SJCRH30 (cell line): ENCODE measurements at regions not wholly inside any gene's neighbourhood (a gene's known extent, or its start where the extent isn't known, plus 50 kb on each side); places are given as distances from the start of the nearest gene placed in this dataset.

Experiments used
- DNase-seq, 2 experiments: peaks; one replicate each; pipeline ENCODE4 v3.0.0-alpha.2; 2015 to 2020
- H3K27ac ChIP-seq: fragments of 250-450 bp; sonication (Bioruptor Pico); 2 replicates; pipeline ENCODE4 v1.5.1; 2020; ENCODE audit warnings: mild to moderate bottlenecking, moderate library complexity
- H3K27me3 ChIP-seq: fragments of 250-450 bp; sonication (Bioruptor Pico); 2 replicates; pipeline ENCODE4 v1.5.1; 2020; ENCODE audit warnings: mild to moderate bottlenecking, moderate library complexity
- H3K36me3 ChIP-seq: fragments of 250-450 bp; sonication (Bioruptor Pico); 2 replicates; pipeline ENCODE4 v1.5.1; 2020; ENCODE audit warnings: mild to moderate bottlenecking, moderate library complexity
- H3K4me1 ChIP-seq: fragments of 250-450 bp; sonication (Bioruptor Pico); 2 replicates; pipeline ENCODE4 v1.5.1; 2020; ENCODE audit warnings: mild to moderate bottlenecking, moderate library complexity
- H3K4me3 ChIP-seq: fragments of 250-450 bp; sonication (Bioruptor Pico); 2 replicates; pipeline ENCODE4 v1.5.1; 2020; ENCODE audit warnings: mild to moderate bottlenecking, moderate library complexity
- H3K9me3 ChIP-seq: fragments of 250-450 bp; sonication (Bioruptor Pico); replicated peaks from 2 replicates; pipeline ENCODE4 v1.5.1; 2020; ENCODE audit warnings: mild to moderate bottlenecking, moderate library complexity

- Histone ChIP-seq H3K27ac (no peak overlapping the region), H3K4me3 (no peak overlapping the region)
These were observed 587.5 kb upstream of the ARID1B start for GRCh38 chr6:156189714-156190113.

DNA sequence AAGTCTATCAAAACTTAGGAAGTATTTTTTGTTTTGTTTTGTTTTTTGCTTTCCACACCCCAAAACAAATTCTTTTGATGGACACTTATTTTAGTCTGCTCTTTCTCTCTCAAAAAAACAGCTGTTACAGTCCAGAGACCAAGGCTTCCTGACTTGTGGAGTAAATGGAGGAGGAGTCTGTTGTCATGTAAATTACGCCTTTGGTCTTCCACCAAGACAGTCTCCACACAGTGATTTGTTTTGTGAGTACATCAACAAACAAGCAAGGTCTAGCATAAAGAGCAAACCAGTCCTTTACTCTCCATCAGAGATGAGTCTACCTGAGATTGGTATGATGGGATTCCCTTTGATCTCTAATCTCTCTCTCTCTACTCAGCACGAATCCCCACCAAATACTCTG is 588.0 kb upstream of the ARID1B start:
- DNase-seq = no peak
- Histone ChIP-seq H3K27me3 (no peaks in the 10 kb centered on the region), H3K36me3 (no peaks in the 10 kb centered on the region), H3K4me1 (no peaks in the 10 kb centered on the region), H3K27ac (no peak overlapping the region), H3K9me3 (no peaks in the 10 kb centered on the region), H3K4me3 (no peak overlapping the region)

More at GRCh38 chr6:156189714-156190113, 587.5 kb upstream of the ARID1B start:
- Histone ChIP-seq H3K4me1 (no peaks in the 10 kb centered on the region), H3K27me3 (no peaks in the 10 kb centered on the region), H3K9me3 (no peaks in the 10 kb centered on the region), H3K36me3 (no peaks in the 10 kb centered on the region)
- DNase-seq = no peak

DNA sequence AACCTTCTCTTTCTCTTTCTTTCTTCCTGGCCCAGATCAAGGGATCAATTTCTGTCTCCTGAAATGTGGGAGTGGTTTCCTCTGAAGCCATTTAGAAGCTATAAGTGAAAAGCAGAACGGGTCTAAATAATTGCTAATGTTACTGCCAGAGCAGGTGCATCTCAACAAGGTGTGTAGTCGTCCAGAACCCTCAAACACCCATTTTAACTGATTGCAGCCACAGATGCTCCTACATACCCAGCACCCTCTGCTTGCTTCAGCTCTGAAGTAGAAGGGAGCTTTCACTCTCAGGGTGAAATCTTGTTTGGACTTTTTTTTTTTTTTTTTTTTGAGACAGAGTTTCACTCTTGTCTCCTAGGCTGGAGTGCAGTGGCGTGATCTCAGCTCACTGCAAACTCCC is 592.1 kb upstream of the ARID1B start:
- no peaks in the 10 kb centered on the region for H3K27me3 ChIP-seq
- H3K4me1 ChIP-seq = no peaks in the 10 kb centered on the region
- H3K4me3 ChIP-seq = no peak overlapping the region
- H3K27ac ChIP-seq = no peak overlapping the region
- no peak for DNase-seq
- no peaks in the 10 kb centered on the region for H3K36me3 ChIP-seq
- no peaks in the 10 kb centered on the region for H3K9me3 ChIP-seq

GRCh38 chr6:156183678-156184077 is 593.5 kb upstream of the ARID1B start:
- H3K27ac ChIP-seq = no peak overlapping the region
- no peaks in the 10 kb centered on the region for H3K9me3 ChIP-seq
- no peaks in the 10 kb centered on the region for H3K27me3 ChIP-seq
- no peaks in the 10 kb centered on the region for H3K36me3 ChIP-seq
- no peak for DNase-seq
- H3K4me1 ChIP-seq = no peaks in the 10 kb centered on the region
- H3K4me3 ChIP-seq = no peak overlapping the region

DNA sequence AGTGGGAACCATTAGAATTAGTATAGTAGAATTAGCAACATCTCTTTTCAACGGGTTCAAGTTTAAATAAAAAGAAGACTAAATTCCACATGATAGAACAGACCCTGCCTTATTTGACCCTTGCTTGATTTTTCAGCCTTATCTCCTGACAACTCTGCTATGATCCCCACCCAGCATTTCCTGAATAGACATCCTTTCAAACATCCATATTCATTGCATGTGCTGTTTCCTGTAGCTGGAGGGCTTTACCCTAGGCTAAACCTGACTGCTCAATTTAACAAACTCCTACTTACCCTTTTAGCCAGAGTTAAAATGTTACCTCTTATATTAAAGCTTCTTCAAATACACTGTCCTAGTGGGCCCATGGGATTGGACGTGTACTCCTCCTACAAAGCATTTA is 594.8 kb upstream of the ARID1B start:
- DNase-seq = no peak

DNA sequence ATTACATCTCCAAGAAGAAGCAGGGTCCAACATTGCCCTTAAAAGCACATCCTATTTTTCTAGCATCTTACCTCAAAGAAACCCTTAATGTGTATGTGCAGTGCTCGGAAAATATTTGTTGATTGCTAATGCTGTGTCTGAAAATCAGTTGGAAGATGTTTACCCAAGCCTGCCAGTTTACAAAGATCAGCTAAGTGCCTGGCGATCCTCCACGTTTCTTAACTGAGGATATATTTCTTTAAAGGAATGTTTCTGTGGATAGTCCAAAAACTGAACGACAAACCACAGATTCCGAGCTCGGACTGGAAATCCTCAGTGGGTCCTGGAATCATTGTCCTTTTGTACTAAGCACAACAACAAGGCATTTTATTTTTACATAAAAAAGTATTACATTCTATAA is 595.7 kb upstream of the ARID1B start:
- no peak for DNase-seq
- Histone ChIP-seq H3K4me3 (no peak overlapping the region), H3K9me3 (no peaks in the 10 kb centered on the region), H3K36me3 (no peaks in the 10 kb centered on the region), H3K4me1 (no peaks in the 10 kb centered on the region), H3K27me3 (no peaks in the 10 kb centered on the region), H3K27ac (no peak overlapping the region)

More for the DNA sequence above, 594.8 kb upstream of the ARID1B start:
- H3K36me3 ChIP-seq = no peaks in the 10 kb centered on the region
- no peaks in the 10 kb centered on the region for H3K9me3 ChIP-seq
- no peaks in the 10 kb centered on the region for H3K4me1 ChIP-seq
- no peak overlapping the region for H3K27ac ChIP-seq
- H3K27me3 ChIP-seq = no peaks in the 10 kb centered on the region
- H3K4me3 ChIP-seq = no peak overlapping the region

DNA sequence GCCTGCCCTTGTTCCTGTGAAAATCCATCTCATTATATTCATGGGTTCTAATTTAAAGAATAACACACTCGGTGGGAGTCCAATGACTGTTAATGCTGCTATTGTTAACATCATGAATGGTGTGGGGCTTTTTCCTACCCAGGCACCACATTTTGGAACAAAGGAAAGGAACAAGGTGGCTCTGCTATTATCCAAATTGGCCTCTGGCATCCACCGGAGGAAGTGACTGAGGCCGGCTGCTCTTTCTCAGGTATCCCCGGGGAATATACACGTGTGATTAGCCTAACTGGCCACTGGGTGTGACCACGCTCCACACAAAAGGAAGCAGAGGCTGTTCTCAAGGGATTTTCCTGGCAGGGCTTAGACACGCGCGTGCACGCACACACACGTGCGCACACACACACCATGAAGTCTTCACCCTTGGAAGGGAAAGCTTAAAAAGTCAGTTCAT is 601.2 kb upstream of the ARID1B start:
- DNase-seq = peak in 1 of 2 experiments; percentile 7
- Histone ChIP-seq H3K9me3 (no peaks in the 10 kb centered on the region), H3K27me3 (no peaks in the 10 kb centered on the region), H3K4me1 (no peaks in the 10 kb centered on the region), H3K4me3 (no peak overlapping the region), H3K27ac (no peak overlapping the region), H3K36me3 (no peaks in the 10 kb centered on the region)

DNA sequence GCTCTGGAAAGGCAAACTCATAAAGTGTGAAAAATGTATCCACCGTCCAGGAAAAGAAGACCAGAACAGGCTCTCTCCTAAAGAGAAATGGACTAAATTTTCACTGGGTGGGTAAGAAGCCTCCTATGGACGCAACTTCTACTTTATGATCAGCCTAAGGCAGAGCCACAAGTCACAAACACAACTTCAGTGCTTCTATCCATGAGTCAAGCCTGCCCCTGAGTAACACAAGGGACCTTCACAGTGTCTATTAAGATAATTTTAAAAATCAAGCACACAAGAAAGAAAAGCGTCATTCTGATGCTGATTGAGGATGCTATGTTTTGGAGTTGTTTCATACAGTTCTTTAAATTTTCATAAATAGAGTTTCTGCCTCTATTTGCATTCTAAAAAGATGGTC is 601.7 kb upstream of the ARID1B start:
- Histone ChIP-seq H3K27me3 (no peaks in the 10 kb centered on the region), H3K4me1 (no peaks in the 10 kb centered on the region), H3K4me3 (no peak overlapping the region), H3K9me3 (no peaks in the 10 kb centered on the region), H3K27ac (no peak overlapping the region), H3K36me3 (no peaks in the 10 kb centered on the region)
- no peak for DNase-seq

DNA sequence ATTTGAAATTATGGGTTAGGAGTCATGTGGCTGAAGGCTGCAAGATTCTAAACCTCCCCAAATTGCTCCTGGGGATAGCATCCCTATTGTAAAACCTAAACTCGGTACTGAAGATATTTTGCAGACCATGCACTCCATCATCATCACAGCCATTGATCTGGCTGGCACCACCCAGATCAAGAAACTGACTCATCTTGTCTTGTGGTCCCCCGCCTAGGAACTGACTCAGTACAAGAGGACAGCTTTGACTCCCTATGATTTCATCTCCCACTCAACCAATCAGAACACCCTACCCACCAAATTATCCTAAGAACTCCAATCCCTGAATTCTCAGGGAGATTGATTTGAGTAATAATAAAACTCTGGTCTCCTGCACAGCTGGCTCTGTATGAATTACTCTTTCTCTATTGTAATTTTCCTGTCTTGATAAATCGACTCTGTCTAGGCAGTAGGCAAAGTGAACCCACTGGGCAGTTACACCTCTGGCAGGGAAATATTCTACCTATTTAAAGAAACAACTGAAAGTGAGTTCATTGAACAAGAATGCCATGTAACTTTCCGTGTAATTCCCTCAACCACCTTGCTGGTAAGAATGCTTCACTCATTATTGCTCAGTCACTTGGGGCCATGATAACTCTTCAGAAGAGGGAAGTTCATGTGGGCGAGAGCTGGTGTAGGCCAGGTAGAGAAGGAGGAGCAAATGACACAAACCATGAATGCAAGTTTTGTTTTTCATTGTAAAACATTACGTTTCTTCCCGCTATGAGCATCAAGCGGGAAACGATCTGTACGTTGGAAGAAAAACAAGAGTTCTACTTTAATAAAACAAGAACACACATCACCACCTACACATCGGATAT is 602.9 kb upstream of the ARID1B start:
- H3K4me1 ChIP-seq = no peaks in the 10 kb centered on the region
- H3K27ac ChIP-seq = no peak overlapping the region
- no peaks in the 10 kb centered on the region for H3K36me3 ChIP-seq
- H3K4me3 ChIP-seq = no peak overlapping the region
- no peaks in the 10 kb centered on the region for H3K9me3 ChIP-seq
- no peak for DNase-seq
- no peaks in the 10 kb centered on the region for H3K27me3 ChIP-seq

DNA sequence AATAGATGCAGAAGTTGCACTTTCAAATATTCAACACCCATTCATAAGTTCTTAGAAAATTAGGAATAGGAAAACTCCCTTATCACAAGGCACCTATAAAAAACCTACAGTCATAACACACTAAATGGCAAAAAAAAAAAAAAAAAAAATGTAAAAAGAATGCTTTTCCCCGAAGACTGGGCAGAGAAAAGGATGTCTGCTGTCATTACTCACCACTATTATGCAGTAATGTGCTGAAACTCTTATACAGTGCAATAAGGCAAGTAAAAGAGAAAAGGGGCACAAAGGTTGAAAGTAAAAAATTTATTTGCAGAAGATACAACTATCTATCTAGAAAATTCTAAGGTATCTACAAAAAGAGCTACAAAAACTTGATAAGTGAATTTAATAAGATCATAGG is 607.8 kb upstream of the ARID1B start:
- DNase-seq = no peak

GRCh38 chr6:156167625-156168071 is 609.5 kb upstream of the ARID1B start:
- no peak overlapping the region for H3K4me3 ChIP-seq
- no peak for DNase-seq
- no peaks in the 10 kb centered on the region for H3K9me3 ChIP-seq
- no peak overlapping the region for H3K27ac ChIP-seq
- H3K27me3 ChIP-seq = no peaks in the 10 kb centered on the region
- no peaks in the 10 kb centered on the region for H3K4me1 ChIP-seq
- H3K36me3 ChIP-seq = no peaks in the 10 kb centered on the region

More for the DNA sequence above, 607.8 kb upstream of the ARID1B start:
- H3K4me1 ChIP-seq = no peaks in the 10 kb centered on the region
- H3K27me3 ChIP-seq = no peaks in the 10 kb centered on the region
- H3K36me3 ChIP-seq = no peaks in the 10 kb centered on the region
- no peaks in the 10 kb centered on the region for H3K9me3 ChIP-seq
- H3K4me3 ChIP-seq = no peak overlapping the region
- H3K27ac ChIP-seq = no peak overlapping the region

- Histone ChIP-seq H3K36me3 (no peaks in the 10 kb centered on the region), H3K9me3 (no peaks in the 10 kb centered on the region), H3K4me3 (no peak overlapping the region), H3K4me1 (no peaks in the 10 kb centered on the region), H3K27ac (no peak overlapping the region), H3K27me3 (no peaks in the 10 kb centered on the region)
- DNase-seq = no peak
These were observed 610.1 kb upstream of the ARID1B start for GRCh38 chr6:156167016-156167624.

DNA sequence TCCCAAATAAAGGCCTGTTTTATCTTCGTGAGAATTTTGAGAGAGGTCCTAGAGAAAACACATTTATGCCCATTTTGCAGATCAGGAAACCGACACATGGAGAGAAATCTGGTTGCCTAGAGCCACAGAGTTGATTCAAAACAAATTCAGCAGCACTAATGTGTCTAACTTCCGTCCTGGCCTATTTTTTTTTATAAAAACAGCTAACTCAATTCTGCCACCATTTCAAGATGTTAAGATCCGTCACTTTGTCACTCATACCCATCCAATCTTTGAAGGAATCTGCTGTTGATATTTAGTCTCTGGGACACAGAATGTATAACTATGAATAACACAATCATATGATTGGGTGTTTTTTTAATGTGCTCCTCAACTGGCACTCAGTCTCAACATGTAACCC is 611.1 kb upstream of the ARID1B start:
- Histone ChIP-seq H3K36me3 (no peaks in the 10 kb centered on the region), H3K27me3 (no peaks in the 10 kb centered on the region), H3K27ac (no peak overlapping the region), H3K9me3 (no peaks in the 10 kb centered on the region), H3K4me1 (no peaks in the 10 kb centered on the region), H3K4me3 (no peak overlapping the region)
- no peak for DNase-seq

GRCh38 chr6:156164701-156165452 is 612.3 kb upstream of the ARID1B start:
- H3K9me3 ChIP-seq = no peaks in the 10 kb centered on the region
- H3K27ac ChIP-seq = no peak overlapping the region
- no peak for DNase-seq
- H3K4me3 ChIP-seq = no peak overlapping the region
- H3K4me1 ChIP-seq = no peaks in the 10 kb centered on the region
- no peaks in the 10 kb centered on the region for H3K36me3 ChIP-seq
- no peaks in the 10 kb centered on the region for H3K27me3 ChIP-seq

DNA sequence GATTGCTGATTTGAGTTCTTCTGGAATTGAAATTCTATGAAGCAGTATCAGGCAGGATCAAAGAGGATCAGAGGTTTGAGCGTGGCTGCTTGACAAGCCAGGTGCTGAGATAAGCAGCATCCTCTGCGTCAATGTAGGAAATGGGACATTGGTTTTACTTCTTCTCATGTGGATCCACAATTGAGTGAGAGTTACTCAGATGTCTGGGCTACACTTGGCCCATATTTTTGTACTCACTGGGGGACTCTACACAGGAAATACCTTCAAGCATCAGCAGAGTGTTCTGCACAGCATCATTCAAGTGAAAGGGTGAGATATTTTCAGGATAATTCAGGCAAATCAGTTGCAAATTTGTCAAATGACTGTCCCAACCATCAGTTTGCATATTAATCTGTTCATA is 613.9 kb upstream of the ARID1B start:
- H3K27me3 ChIP-seq = no peaks in the 10 kb centered on the region
- no peaks in the 10 kb centered on the region for H3K9me3 ChIP-seq
- H3K4me1 ChIP-seq = no peaks in the 10 kb centered on the region
- no peak overlapping the region for H3K27ac ChIP-seq
- H3K4me3 ChIP-seq = no peak overlapping the region
- DNase-seq = no peak
- H3K36me3 ChIP-seq = no peaks in the 10 kb centered on the region
